H1 (cell line): ENCODE measurements at regions not wholly inside any gene's neighbourhood (a gene's known extent, or its start where the extent isn't known, plus 50 kb on each side); places are given as distances from the start of the nearest gene placed in this dataset.

Experiments used
- RAD21 ChIP-seq, 2 experiments: IDR thresholded peaks in 1 of 2; conservative IDR thresholded peaks in 1 of 2; 2 replicates each; pipeline ENCODE4 v1.6.1; 2011; ENCODE audit warnings: low read depth in 2 of 2, low read length in 2 of 2, improper control_type of control experiment in 1 of 2, inconsistent platforms in 1 of 2, mild to moderate bottlenecking in 1 of 2, moderate library complexity in 1 of 2
- SP1 ChIP-seq: IDR thresholded peaks from 2 replicates; pipeline ENCODE4 v1.6.1; 2011; ENCODE audit warnings: low read depth, low read length
- TCF12 ChIP-seq: IDR thresholded peaks from 2 replicates; pipeline ENCODE4 v1.6.1; 2011; ENCODE audit warnings: low read depth, mild to moderate bottlenecking, low read length
- TF ChIP-seq, protein P1 (sequence below): fragments of 300-600 bp; sonication (generic); IDR thresholded peaks from 2 replicates; pipeline ENCODE4 v1.7.1; 2012; ENCODE audit warnings: low read length, moderate library complexity, mild to moderate bottlenecking, inconsistent platforms; ENCODE audit not compliant: insufficient replicate concordance

DNA sequence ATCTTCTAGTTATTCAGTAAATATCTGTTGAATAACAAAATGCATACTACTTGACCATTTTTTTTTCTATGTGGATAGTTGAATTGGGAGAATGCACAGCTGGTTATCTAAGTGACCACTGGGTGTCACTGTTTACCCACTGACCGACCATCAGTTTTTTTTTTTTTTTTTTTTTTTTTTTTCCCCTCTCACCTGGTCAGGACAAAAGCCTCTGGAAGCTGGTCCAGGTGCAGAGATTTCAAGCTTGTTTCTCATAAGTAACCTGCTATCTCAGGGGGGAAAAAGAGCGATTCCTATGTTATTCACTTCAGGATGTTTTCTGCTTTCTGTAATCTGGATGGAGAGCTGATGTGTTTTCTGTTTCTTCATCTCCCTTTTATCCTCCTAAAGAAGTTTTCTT, 256.0 kb downstream of the DCDC2C start (continued):
- TF ChIP-seq, protein P1, sequence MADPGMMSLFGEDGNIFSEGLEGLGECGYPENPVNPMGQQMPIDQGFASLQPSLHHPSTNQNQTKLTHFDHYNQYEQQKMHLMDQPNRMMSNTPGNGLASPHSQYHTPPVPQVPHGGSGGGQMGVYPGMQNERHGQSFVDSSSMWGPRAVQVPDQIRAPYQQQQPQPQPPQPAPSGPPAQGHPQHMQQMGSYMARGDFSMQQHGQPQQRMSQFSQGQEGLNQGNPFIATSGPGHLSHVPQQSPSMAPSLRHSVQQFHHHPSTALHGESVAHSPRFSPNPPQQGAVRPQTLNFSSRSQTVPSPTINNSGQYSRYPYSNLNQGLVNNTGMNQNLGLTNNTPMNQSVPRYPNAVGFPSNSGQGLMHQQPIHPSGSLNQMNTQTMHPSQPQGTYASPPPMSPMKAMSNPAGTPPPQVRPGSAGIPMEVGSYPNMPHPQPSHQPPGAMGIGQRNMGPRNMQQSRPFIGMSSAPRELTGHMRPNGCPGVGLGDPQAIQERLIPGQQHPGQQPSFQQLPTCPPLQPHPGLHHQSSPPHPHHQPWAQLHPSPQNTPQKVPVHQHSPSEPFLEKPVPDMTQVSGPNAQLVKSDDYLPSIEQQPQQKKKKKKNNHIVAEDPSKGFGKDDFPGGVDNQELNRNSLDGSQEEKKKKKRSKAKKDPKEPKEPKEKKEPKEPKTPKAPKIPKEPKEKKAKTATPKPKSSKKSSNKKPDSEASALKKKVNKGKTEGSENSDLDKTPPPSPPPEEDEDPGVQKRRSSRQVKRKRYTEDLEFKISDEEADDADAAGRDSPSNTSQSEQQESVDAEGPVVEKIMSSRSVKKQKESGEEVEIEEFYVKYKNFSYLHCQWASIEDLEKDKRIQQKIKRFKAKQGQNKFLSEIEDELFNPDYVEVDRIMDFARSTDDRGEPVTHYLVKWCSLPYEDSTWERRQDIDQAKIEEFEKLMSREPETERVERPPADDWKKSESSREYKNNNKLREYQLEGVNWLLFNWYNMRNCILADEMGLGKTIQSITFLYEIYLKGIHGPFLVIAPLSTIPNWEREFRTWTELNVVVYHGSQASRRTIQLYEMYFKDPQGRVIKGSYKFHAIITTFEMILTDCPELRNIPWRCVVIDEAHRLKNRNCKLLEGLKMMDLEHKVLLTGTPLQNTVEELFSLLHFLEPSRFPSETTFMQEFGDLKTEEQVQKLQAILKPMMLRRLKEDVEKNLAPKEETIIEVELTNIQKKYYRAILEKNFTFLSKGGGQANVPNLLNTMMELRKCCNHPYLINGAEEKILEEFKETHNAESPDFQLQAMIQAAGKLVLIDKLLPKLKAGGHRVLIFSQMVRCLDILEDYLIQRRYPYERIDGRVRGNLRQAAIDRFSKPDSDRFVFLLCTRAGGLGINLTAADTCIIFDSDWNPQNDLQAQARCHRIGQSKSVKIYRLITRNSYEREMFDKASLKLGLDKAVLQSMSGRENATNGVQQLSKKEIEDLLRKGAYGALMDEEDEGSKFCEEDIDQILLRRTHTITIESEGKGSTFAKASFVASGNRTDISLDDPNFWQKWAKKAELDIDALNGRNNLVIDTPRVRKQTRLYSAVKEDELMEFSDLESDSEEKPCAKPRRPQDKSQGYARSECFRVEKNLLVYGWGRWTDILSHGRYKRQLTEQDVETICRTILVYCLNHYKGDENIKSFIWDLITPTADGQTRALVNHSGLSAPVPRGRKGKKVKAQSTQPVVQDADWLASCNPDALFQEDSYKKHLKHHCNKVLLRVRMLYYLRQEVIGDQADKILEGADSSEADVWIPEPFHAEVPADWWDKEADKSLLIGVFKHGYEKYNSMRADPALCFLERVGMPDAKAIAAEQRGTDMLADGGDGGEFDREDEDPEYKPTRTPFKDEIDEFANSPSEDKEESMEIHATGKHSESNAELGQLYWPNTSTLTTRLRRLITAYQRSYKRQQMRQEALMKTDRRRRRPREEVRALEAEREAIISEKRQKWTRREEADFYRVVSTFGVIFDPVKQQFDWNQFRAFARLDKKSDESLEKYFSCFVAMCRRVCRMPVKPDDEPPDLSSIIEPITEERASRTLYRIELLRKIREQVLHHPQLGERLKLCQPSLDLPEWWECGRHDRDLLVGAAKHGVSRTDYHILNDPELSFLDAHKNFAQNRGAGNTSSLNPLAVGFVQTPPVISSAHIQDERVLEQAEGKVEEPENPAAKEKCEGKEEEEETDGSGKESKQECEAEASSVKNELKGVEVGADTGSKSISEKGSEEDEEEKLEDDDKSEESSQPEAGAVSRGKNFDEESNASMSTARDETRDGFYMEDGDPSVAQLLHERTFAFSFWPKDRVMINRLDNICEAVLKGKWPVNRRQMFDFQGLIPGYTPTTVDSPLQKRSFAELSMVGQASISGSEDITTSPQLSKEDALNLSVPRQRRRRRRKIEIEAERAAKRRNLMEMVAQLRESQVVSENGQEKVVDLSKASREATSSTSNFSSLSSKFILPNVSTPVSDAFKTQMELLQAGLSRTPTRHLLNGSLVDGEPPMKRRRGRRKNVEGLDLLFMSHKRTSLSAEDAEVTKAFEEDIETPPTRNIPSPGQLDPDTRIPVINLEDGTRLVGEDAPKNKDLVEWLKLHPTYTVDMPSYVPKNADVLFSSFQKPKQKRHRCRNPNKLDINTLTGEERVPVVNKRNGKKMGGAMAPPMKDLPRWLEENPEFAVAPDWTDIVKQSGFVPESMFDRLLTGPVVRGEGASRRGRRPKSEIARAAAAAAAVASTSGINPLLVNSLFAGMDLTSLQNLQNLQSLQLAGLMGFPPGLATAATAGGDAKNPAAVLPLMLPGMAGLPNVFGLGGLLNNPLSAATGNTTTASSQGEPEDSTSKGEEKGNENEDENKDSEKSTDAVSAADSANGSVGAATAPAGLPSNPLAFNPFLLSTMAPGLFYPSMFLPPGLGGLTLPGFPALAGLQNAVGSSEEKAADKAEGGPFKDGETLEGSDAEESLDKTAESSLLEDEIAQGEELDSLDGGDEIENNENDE, result peak; percentile 30
- TF ChIP-seq RAD21 (IDR thresholded peaks at IDR 0.05 in 1 of 2, conservative IDR thresholded peaks at IDR 0.05 in 1 of 2; ENCODE audit: low read depth in 2 of 2, low read length in 2 of 2), result peak; percentile 94 to 95
- TF ChIP-seq SP1, result 0 out of 2 replicates have a peak, but pooled peaks have one; percentile 12
- peak; percentile 85; the same call in 1 of the 2 replicates for TF ChIP-seq TCF12
